ENCODE measurements at regions not wholly inside any gene's neighbourhood (a gene's known extent, or its start where the extent isn't known, plus 50 kb on each side); places are given as distances from the start of the nearest gene placed in this dataset.

- TF ChIP-seq GATA2 (CRISPR knock-in tag; IDR thresholded peaks at IDR 0.05) (no peak), MXI1 (IDR thresholded peaks at IDR 0.05; ENCODE audit: low read depth, low read length) (no peak), SIN3A (IDR thresholded peaks at IDR 0.05; ENCODE audit: borderline replicate concordance, low read depth, low read length) (no peak), ZBTB33 (IDR thresholded peaks at IDR 0.05; ENCODE audit: borderline replicate concordance, low read depth) (no peak), SMC3 (IDR thresholded peaks at IDR 0.05; ENCODE audit: low read depth, low read length) (no peak), POLR2AphosphoS5 (IDR thresholded peaks at IDR 0.05; ENCODE audit: low read depth, low read length) (no peak), FOXM1 (IDR thresholded peaks at IDR 0.05; ENCODE audit: low read depth) (no peak), TCF12 (IDR thresholded peaks at IDR 0.05) (no peak), NFIC (IDR thresholded peaks at IDR 0.05; ENCODE audit: borderline replicate concordance) (no peak), EZH2phosphoT487 (IDR thresholded peaks at IDR 0.05; ENCODE audit: borderline replicate concordance, low read depth) (no peak), JUND (IDR thresholded peaks at IDR 0.05) (no peak), FOSL2 (IDR thresholded peaks at IDR 0.05; ENCODE audit: borderline replicate concordance, low read depth) (no peak), CTCF (IDR thresholded peaks at IDR 0.05) (no peak), CHD2 (IDR thresholded peaks at IDR 0.05; ENCODE audit: low read length, partially characterized antibody) (no peak)
- TF ChIP-seq, protein P1, sequence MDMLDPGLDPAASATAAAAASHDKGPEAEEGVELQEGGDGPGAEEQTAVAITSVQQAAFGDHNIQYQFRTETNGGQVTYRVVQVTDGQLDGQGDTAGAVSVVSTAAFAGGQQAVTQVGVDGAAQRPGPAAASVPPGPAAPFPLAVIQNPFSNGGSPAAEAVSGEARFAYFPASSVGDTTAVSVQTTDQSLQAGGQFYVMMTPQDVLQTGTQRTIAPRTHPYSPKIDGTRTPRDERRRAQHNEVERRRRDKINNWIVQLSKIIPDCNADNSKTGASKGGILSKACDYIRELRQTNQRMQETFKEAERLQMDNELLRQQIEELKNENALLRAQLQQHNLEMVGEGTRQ (IDR thresholded peaks at IDR 0.05; ENCODE audit: borderline replicate concordance, low read depth, low read length): no peak
- Histone ChIP-seq H3K9ac (no peak overlapping the region), H3K79me2 (ENCODE audit: insufficient read depth) (no peaks in the 10 kb centered on the region), H3K9me2 (no peaks in the 10 kb centered on the region), H3K27ac (ENCODE audit: low read depth in 2 of 2, low read length in 1 of 2) (no peak overlapping the region), H3K27me3 (ENCODE audit: insufficient read depth) (no peaks in the 10 kb centered on the region), H3K36me3 (replicated peaks in 1 of 2; ENCODE audit: control insufficient read depth in 1 of 2, insufficient read depth in 2 of 2, low read length in 1 of 2) (no peaks in the 10 kb centered on the region), H3F3A (replicated peaks; ENCODE audit: insufficient read depth) (no peaks in the 10 kb centered on the region), H3K4me2 (no peak overlapping the region), H3K9me3 (no peaks in the 10 kb centered on the region), H2AFZ (ENCODE audit: low read depth) (no peak overlapping the region), H3K4me1 (ENCODE audit: control insufficient read depth in 1 of 2, insufficient read depth in 2 of 2, low read depth in 1 of 2, low read length in 1 of 2) (no peaks in the 10 kb centered on the region), H3K4me3 (ENCODE audit: low read depth in 2 of 2, low read length in 1 of 2) (no peak overlapping the region), H4K20me1 (ENCODE audit: insufficient read depth) (no peaks in the 10 kb centered on the region)
- ChIA-PET CTCF (no interaction called here), POLR2A (no interaction called here)
- DNase-seq: no peak
- WGBS (ENCODE audit: low lambda C conversion rate): 88% methylated on average over 1 of the region's 1 CpG
Measured at GRCh38 chr11:56905936-56906335, 82.8 kb upstream of the OR5AK2 start.
